MCF 10A (cell line): ENCODE measurements at regions not wholly inside any gene's neighbourhood (a gene's known extent, or its start where the extent isn't known, plus 50 kb on each side); places are given as distances from the start of the nearest gene placed in this dataset.

Experiments
- BruUV-seq: library from RNA; stranded (reverse); fragments of 400-500 nt; replicated peaks from 2 replicates; lab custom pipeline; 2021; lab: Mats Ljungman, UMichigan
- CTCF ChIA-PET: fragments of 300-600 bp; sonication (Branson Sonifier 250); formaldehyde crosslinking; extraction: SDS; loops from one replicate; lab custom pipeline; 2021; ENCODE audit warnings: antibody characterized with exemption, inconsistent platforms; lab: Yijun Ruan, JAX
- POLR2A ChIA-PET: fragments of 300-600, 350-650 bp; sonication (Branson Sonifier 250); formaldehyde crosslinking; extraction: SDS; loops from one replicate; lab custom pipeline; 2020; ENCODE audit warnings: antibody characterized with exemption, inconsistent platforms; lab: Yijun Ruan, JAX
- DNase-seq: peaks from one replicate; pipeline ENCODE4 v3.0.0-alpha.2; 2018; ENCODE audit not compliant: unreplicated experiment
- H3K27ac Mint-ChIP-seq: one replicate; pipeline ENCODE4 v1.8.0; 2022; ENCODE audit warnings: mild to moderate bottlenecking, low read depth, mixed read lengths; ENCODE audit not compliant: unreplicated experiment
- H3K27me3 Mint-ChIP-seq: one replicate; pipeline ENCODE4 v1.8.0; 2022; ENCODE audit warnings: mixed read lengths; ENCODE audit not compliant: insufficient read depth, unreplicated experiment
- H3K36me3 Mint-ChIP-seq: one replicate; pipeline ENCODE4 v1.8.0; 2022; ENCODE audit warnings: mild to moderate bottlenecking, moderate library complexity, mixed read lengths; ENCODE audit not compliant: insufficient read depth, unreplicated experiment
- H3K4me1 Mint-ChIP-seq: one replicate; pipeline ENCODE4 v1.8.0; 2022; ENCODE audit warnings: mixed read lengths; ENCODE audit not compliant: insufficient read depth, unreplicated experiment
- H3K4me3 Mint-ChIP-seq: one replicate; pipeline ENCODE4 v1.8.0; 2022; ENCODE audit warnings: mild to moderate bottlenecking, moderate library complexity, mixed read lengths; ENCODE audit not compliant: unreplicated experiment
- H3K9me3 Mint-ChIP-seq: one replicate; pipeline ENCODE4 v1.8.0; 2022; ENCODE audit warnings: mixed read lengths; ENCODE audit not compliant: unreplicated experiment
- intact Hi-C: fragments of 100-400 bp; cut with micrococcal nuclease; formaldehyde crosslinking; loops from 2 replicates; pipeline ENCODE4 v1.14.1; 2022
- TF ChIP-seq, protein P1 (sequence below): fragments of 200-600 bp; IDR thresholded peaks from one replicate; pipeline ENCODE4 v1.8.0; 2022; ENCODE audit warnings: antibody characterized with exemption, mild to moderate bottlenecking; ENCODE audit not compliant: unreplicated experiment

DNA sequence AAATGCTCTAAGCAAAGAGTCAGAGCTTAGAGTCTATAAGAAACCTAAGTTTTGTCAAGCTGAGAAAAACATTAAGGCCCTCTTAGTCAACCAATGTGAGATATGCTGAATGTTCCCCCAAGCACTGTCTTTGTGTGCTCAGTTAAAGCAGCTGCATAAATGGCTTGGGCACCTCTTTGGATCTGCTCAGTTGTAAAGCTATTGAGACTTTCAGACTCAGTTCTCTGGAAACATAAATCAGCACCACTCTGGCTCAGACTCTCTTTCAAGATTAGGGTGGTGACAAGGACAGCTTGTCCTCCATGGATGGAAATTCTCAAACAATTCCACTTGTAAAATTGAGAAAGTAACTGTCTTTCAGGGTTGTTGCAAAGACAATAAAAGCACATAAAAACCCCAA is 807.9 kb downstream of the PRELID2 start:
- Mint-ChIP-seq H3K27me3 (no peaks in the 10 kb centered on the region), H3K27ac (no peak overlapping the region), H3K36me3 (no peaks in the 10 kb centered on the region), H3K9me3 (no peaks in the 10 kb centered on the region), H3K4me1 (no peaks in the 10 kb centered on the region), H3K4me3 (no peak overlapping the region)
- ChIA-PET CTCF (interaction anchor here (0.6 to 0.7 kb wide), 2 partner anchors 63 to 75 kb away, joined by 3 to 7 read pairs; no protein-coding TSS in a partner anchor), POLR2A (interaction anchor here (1.8 kb wide), 1 partner anchor 8 kb away, joined by 6 read pairs; no protein-coding TSS in a partner anchor)
- intact Hi-C loops = no loop called here
- BruUV-seq = no TSS peak
- no peak for DNase-seq
- TF ChIP-seq, protein P1, sequence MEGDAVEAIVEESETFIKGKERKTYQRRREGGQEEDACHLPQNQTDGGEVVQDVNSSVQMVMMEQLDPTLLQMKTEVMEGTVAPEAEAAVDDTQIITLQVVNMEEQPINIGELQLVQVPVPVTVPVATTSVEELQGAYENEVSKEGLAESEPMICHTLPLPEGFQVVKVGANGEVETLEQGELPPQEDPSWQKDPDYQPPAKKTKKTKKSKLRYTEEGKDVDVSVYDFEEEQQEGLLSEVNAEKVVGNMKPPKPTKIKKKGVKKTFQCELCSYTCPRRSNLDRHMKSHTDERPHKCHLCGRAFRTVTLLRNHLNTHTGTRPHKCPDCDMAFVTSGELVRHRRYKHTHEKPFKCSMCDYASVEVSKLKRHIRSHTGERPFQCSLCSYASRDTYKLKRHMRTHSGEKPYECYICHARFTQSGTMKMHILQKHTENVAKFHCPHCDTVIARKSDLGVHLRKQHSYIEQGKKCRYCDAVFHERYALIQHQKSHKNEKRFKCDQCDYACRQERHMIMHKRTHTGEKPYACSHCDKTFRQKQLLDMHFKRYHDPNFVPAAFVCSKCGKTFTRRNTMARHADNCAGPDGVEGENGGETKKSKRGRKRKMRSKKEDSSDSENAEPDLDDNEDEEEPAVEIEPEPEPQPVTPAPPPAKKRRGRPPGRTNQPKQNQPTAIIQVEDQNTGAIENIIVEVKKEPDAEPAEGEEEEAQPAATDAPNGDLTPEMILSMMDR = no peak

DNA sequence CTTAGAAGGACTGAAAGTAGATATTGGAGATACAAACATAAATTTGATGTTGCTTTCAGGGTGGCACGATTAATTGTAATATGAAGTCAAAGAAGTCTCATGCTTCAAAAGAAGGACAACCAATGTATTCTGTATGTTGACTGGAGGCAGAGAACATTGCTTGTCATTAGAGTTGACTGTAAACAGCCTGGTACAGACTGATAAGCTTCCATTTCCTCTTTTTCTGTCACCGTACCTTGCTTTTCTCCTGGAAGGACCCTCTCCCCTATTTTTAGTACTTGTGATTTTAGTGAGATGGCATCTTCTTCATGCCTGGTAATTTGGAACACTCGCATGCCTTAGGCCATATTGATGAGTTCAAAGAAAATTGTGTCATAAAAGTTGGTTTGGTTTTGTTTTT is 809.4 kb downstream of the PRELID2 start:
- TF ChIP-seq, protein P1 = no peak
- Mint-ChIP-seq H3K36me3 (no peaks in the 10 kb centered on the region), H3K27me3 (no peaks in the 10 kb centered on the region), H3K4me3 (no peak overlapping the region), H3K9me3 (no peaks in the 10 kb centered on the region), H3K4me1 (no peaks in the 10 kb centered on the region), H3K27ac (no peak overlapping the region)
- no TSS peak for BruUV-seq
- intact Hi-C loops = no loop called here
- no peak for DNase-seq
- ChIA-PET CTCF (interaction anchor here (0.5 to 0.6 kb wide), 2 partner anchors 8 to 19 kb away, joined by 3 read pairs; no protein-coding TSS in a partner anchor), POLR2A (no interaction called here)

DNA sequence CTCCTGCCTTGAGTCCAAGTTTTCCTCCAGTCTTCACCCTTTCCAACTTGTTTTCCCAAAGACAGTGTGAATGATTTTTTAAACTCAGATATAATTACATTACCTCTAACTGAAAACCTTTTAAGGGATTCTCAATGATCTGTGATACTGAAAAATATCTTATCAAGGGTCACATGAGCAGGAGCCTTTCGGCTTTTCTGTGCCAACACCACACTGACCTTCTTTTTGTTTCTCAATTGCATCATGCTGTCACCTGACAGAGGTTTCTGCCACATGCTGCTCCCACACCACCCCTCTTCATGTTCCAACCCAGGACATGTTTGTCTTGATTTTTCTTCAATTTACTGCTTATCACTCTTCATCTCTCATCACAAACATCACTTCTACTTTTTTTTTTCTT is 820.0 kb downstream of the PRELID2 start:
- no TSS peak for BruUV-seq
- H3K27me3 Mint-ChIP-seq = no peaks in the 10 kb centered on the region
- no peaks in the 10 kb centered on the region for H3K4me1 Mint-ChIP-seq
- intact Hi-C loops = no loop called here
- H3K9me3 Mint-ChIP-seq = no peaks in the 10 kb centered on the region
- no peak overlapping the region for H3K27ac Mint-ChIP-seq
- DNase-seq = no peak
- no peak overlapping the region for H3K4me3 Mint-ChIP-seq
- TF ChIP-seq, protein P1 = no peak
- ChIA-PET CTCF (interaction anchor here (0.5 to 0.6 kb wide), 2 partner anchors 40 to 315 kb away, joined by 3 to 5 read pairs; no protein-coding TSS in a partner anchor), POLR2A (no interaction called here)
- no peaks in the 10 kb centered on the region for H3K36me3 Mint-ChIP-seq

DNA sequence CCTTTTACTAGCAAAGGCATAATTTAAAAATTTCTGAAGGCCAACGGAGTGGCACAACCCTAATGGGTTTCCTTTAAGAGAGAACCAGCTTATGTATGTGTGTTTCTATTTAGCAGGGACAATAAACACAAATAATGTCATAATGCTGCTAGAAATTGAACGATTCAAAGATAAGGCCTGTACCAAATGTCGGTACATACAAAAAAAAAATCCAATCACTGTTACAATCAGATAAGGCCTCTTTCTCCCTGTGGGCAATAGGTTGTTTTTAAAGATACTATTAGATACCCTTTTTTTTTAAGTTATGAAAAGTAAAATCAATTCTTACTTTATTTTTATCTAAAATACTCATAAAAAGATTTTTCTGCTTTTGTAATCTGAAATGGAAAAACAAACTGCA is 821.0 kb downstream of the PRELID2 start:
- Mint-ChIP-seq H3K9me3 (no peaks in the 10 kb centered on the region), H3K27ac (no peak overlapping the region), H3K4me3 (no peak overlapping the region), H3K36me3 (no peaks in the 10 kb centered on the region), H3K4me1 (no peaks in the 10 kb centered on the region), H3K27me3 (no peaks in the 10 kb centered on the region)
- POLR2A ChIA-PET = no interaction called here
- TF ChIP-seq, protein P1 = no peak
- no TSS peak for BruUV-seq
- intact Hi-C loops = no loop called here
- CTCF ChIA-PET = no interaction called here
- DNase-seq = no peak
